HG03060 (cell line): ENCODE measurements at regions not wholly inside any gene's neighbourhood (a gene's known extent, or its start where the extent isn't known, plus 50 kb on each side); places are given as distances from the start of the nearest gene placed in this dataset.

Experiments
- ATAC-seq: cut with Tn5 transposase; IDR thresholded peaks from one replicate; pipeline ENCODE4 v1.9.1; 2021; ENCODE audit warnings: low read depth, moderate number of reproducible peaks; ENCODE audit not compliant: unreplicated experiment

GRCh38 chr1:239906394-239906793 lies 185.3 kb upstream of the FMN2 start:
- ATAC-seq: no peak

- ATAC-seq: no peak
These were observed 181.8 kb upstream of the FMN2 start for GRCh38 chr1:239909898-239910297.

GRCh38 chr1:239912471-239912870 lies 179.2 kb upstream of the FMN2 start:
- no peak for ATAC-seq

GRCh38 chr1:239913141-239913585 lies 178.5 kb upstream of the FMN2 start:
- ATAC-seq: no peak

- ATAC-seq: no peak
These were observed 176.9 kb upstream of the FMN2 start for GRCh38 chr1:239914751-239915231.

- ATAC-seq: no peak
These were observed 173.0 kb upstream of the FMN2 start for GRCh38 chr1:239918634-239919033.

- ATAC-seq: no peak
These were observed 171.5 kb upstream of the FMN2 start for GRCh38 chr1:239920214-239920613.

GRCh38 chr1:239922778-239923522 lies 168.7 kb upstream of the FMN2 start:
- ATAC-seq: no peak

- ATAC-seq: no peak
These were observed 166.8 kb upstream of the FMN2 start for GRCh38 chr1:239924741-239925350.

- no peak for ATAC-seq
These were observed 165.5 kb upstream of the FMN2 start for GRCh38 chr1:239926184-239926583.

- ATAC-seq: no peak
These were observed 162.4 kb upstream of the FMN2 start for GRCh38 chr1:239929317-239929716.

GRCh38 chr1:239930686-239931262 lies 160.9 kb upstream of the FMN2 start:
- no peak for ATAC-seq

GRCh38 chr1:239931341-239931740 lies 160.3 kb upstream of the FMN2 start:
- ATAC-seq: no peak

GRCh38 chr1:239939602-239940001 lies 152.1 kb upstream of the FMN2 start:
- ATAC-seq: no peak

- ATAC-seq: no peak
These were observed 147.9 kb upstream of the FMN2 start for GRCh38 chr1:239943761-239944160.

- no peak for ATAC-seq
These were observed 147.0 kb upstream of the FMN2 start for GRCh38 chr1:239944666-239945065.

GRCh38 chr1:239947801-239948200 lies 143.9 kb upstream of the FMN2 start:
- ATAC-seq: no peak

GRCh38 chr1:239951511-239952140 lies 140.1 kb upstream of the FMN2 start:
- no peak for ATAC-seq

- ATAC-seq: no peak
These were observed 139.1 kb upstream of the FMN2 start for GRCh38 chr1:239952348-239953308.

GRCh38 chr1:239954836-239955235 lies 136.8 kb upstream of the FMN2 start:
- ATAC-seq: no peak
